OCI-LY7 (cell line): ENCODE measurements at regions not wholly inside any gene's neighbourhood (a gene's known extent, or its start where the extent isn't known, plus 50 kb on each side); places are given as distances from the start of the nearest gene placed in this dataset.
"Not testable (repeated sequence)": the region's sequence is repeated elsewhere in the genome, so short reads cannot be mapped to it uniquely, and the experiment has no call there.

Experiments used
- BruUV-seq: library from RNA; stranded (reverse); fragments of 400-500 nt; replicated peaks from 2 replicates; lab custom pipeline; 2021; lab: Mats Ljungman, UMichigan
- CTCF ChIA-PET: fragments of 300-600 bp; sonication (Branson Sonifier 250); formaldehyde crosslinking; loops from one replicate; lab custom pipeline; 2022; ENCODE audit warnings: antibody characterized with exemption; ENCODE audit not compliant: unreplicated experiment; lab: Charles Lee
- POLR2A ChIA-PET: fragments of 300-600 bp; sonication (Branson Sonifier 250); formaldehyde crosslinking; loops from one replicate; lab custom pipeline; 2022; ENCODE audit warnings: antibody characterized with exemption; lab: Charles Lee
- DNase-seq: peaks from one replicate; pipeline ENCODE4 v3.0.0-alpha.2; 2015; ENCODE audit warnings: low spot score
- H2AFZ ChIP-seq: fragments of 200-600 bp; sonication (generic), shearing (Covaris generic); 2 replicates; pipeline ENCODE4 v1.6.1; 2014; ENCODE audit warnings: mild to moderate bottlenecking, antibody characterized with exemption, low read length, moderate library complexity
- H3K27ac ChIP-seq: fragments of 200-600 bp; sonication (generic); 2 replicates; pipeline ENCODE4 v1.5.1; 2014; ENCODE audit warnings: mixed run types, low read depth, mild to moderate bottlenecking, moderate library complexity, low read length, inconsistent platforms; ENCODE audit not compliant: poor library complexity, severe bottlenecking
- H3K36me3 ChIP-seq: fragments of 200-600 bp; sonication (generic); 2 replicates; pipeline ENCODE4 v1.6.1; 2014; ENCODE audit warnings: mild to moderate bottlenecking, antibody characterized with exemption, low read length, moderate library complexity, mixed read lengths; ENCODE audit not compliant: insufficient read depth
- H3K4me1 ChIP-seq: fragments of 200-600 bp; sonication (generic); 2 replicates; pipeline ENCODE4 v1.5.1; 2014; ENCODE audit warnings: mild to moderate bottlenecking, low read length; ENCODE audit not compliant: insufficient read depth, poor library complexity, severe bottlenecking
- H3K4me2 ChIP-seq: fragments of 200-600 bp; sonication (generic); 2 replicates; pipeline ENCODE4 v1.6.1; 2014; ENCODE audit warnings: mild to moderate bottlenecking, low read length
- H3K4me3 ChIP-seq: fragments of 200-600 bp; sonication (generic); 2 replicates; pipeline ENCODE4 v1.5.1; 2014; ENCODE audit warnings: mild to moderate bottlenecking, low read depth, low read length; ENCODE audit not compliant: poor library complexity, severe bottlenecking
- H3K79me2 ChIP-seq: fragments of 200-600 bp; sonication (generic); 2 replicates; pipeline ENCODE4 v1.6.1; 2016; ENCODE audit warnings: low read depth, mild to moderate bottlenecking, low read length, moderate library complexity, mixed read lengths; ENCODE audit not compliant: insufficient read depth
- H3K9me2 ChIP-seq: fragments of 200-600 bp; sonication (generic); 2 replicates; pipeline ENCODE4 v1.6.1; 2016; ENCODE audit warnings: mild to moderate bottlenecking, low read length, mixed read lengths; ENCODE audit not compliant: insufficient read depth
- H3K9me3 ChIP-seq: fragments of 200-600 bp; sonication (generic); 2 replicates; pipeline ENCODE4 v1.6.1; 2014; ENCODE audit warnings: mild to moderate bottlenecking, mixed run types, low read length, mixed read lengths
- H4K20me1 ChIP-seq: fragments of 200-600 bp; sonication (generic); 2 replicates; pipeline ENCODE4 v1.6.1; 2014; ENCODE audit warnings: mild to moderate bottlenecking, antibody characterized with exemption, low read length, moderate library complexity, mixed read lengths; ENCODE audit not compliant: insufficient read depth
- EZH2phosphoT487 ChIP-seq: fragments of 200-600 bp; sonication (generic); IDR thresholded peaks from 2 replicates; pipeline ENCODE4 v1.6.1; 2018; ENCODE audit warnings: low read depth, borderline replicate concordance, mild to moderate bottlenecking, mixed run types, antibody characterized with exemption, low read length, moderate library complexity, mixed read lengths
- intact Hi-C: fragments of 100-400 bp; cut with micrococcal nuclease; formaldehyde crosslinking; loops from one replicate; pipeline ENCODE4 v1.10.0; 2022; ENCODE audit not compliant: unreplicated experiment
- TF ChIP-seq, protein P1 (sequence below): fragments of 200-600 bp; sonication (generic); conservative IDR thresholded peaks from 2 replicates; pipeline ENCODE4 v1.5.1; 2014; ENCODE audit warnings: mild to moderate bottlenecking, antibody characterized with exemption, low read length, moderate library complexity, mixed read lengths

DNA sequence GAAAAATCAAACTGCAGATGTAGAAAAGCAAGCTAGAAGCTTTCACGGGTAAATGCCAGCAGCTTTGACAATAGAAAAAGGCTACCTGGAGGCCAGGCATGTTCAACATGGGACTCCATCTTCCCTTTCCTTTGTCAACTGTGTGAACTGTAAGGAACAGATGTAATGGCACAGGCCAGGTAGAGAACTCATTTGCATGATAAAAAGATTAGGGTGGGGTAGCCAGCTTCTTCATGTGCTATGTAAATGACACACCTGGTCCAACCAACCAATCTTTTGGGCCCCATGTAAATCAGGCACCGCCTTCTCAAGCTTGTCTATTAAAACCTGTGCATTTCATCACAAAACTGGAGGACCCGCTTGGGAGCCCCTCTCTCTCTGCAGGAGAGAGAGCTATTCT, 686.5 kb upstream of the GOLIM4 start:
- DNase-seq = no peak

DNA sequence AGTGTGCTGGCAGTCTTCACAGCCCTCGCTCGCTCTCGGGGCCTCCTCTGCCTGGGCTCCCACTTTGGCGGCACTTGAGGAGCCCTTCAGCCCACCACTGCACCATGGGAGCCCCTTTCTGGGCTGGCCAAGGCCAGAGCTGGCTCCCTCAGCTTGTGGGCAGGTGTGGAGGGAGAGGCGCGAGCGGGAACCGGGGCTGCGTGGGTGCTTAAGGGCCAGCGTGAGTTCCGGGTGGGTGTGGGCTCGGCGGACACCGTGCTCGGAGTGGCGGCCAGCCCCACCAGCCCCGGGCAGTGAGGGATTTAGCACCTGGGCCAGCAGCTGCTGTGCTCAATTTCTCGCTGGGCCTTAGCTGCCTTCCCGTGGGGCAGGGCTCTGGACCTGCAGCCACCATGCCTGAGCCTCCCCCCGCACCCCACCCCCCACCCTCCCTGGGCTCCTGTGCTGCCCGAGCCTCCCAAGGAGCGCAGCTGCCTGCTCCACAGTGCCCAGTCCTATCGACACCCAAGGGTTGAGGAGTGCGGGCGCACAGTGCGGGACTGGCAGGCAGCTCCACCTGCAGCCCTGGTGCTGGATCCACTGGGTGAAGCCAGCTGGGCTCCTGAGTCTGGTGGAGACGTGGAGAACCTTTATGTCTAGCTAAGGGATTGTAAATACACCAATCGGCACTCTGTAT, 684.4 kb upstream of the GOLIM4 start:
- H3K36me3 ChIP-seq = not testable (repeated sequence)

More for the DNA sequence above, 686.5 kb upstream of the GOLIM4 start:
- CTCF ChIA-PET = no interaction called here
- H3K4me2 ChIP-seq = no peak overlapping the region
- no peaks in the 10 kb centered on the region for H3K79me2 ChIP-seq
- POLR2A ChIA-PET = no interaction called here
- H3K27ac ChIP-seq = no peak overlapping the region
- H3K9me3 ChIP-seq = no peaks in the 10 kb centered on the region
- H4K20me1 ChIP-seq = no peaks in the 10 kb centered on the region
- H3K4me3 ChIP-seq = no peak overlapping the region
- H3K9me2 ChIP-seq = no peaks in the 10 kb centered on the region
- H3K36me3 ChIP-seq = no peaks in the 10 kb centered on the region
- H3K4me1 ChIP-seq = no peaks in the 10 kb centered on the region
- TF ChIP-seq, protein P1, sequence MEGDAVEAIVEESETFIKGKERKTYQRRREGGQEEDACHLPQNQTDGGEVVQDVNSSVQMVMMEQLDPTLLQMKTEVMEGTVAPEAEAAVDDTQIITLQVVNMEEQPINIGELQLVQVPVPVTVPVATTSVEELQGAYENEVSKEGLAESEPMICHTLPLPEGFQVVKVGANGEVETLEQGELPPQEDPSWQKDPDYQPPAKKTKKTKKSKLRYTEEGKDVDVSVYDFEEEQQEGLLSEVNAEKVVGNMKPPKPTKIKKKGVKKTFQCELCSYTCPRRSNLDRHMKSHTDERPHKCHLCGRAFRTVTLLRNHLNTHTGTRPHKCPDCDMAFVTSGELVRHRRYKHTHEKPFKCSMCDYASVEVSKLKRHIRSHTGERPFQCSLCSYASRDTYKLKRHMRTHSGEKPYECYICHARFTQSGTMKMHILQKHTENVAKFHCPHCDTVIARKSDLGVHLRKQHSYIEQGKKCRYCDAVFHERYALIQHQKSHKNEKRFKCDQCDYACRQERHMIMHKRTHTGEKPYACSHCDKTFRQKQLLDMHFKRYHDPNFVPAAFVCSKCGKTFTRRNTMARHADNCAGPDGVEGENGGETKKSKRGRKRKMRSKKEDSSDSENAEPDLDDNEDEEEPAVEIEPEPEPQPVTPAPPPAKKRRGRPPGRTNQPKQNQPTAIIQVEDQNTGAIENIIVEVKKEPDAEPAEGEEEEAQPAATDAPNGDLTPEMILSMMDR = no peak
- TF ChIP-seq EZH2phosphoT487 = no peak
- no TSS peak for BruUV-seq
- intact Hi-C loops = no loop called here
- H2AFZ ChIP-seq = no peak overlapping the region

DNA sequence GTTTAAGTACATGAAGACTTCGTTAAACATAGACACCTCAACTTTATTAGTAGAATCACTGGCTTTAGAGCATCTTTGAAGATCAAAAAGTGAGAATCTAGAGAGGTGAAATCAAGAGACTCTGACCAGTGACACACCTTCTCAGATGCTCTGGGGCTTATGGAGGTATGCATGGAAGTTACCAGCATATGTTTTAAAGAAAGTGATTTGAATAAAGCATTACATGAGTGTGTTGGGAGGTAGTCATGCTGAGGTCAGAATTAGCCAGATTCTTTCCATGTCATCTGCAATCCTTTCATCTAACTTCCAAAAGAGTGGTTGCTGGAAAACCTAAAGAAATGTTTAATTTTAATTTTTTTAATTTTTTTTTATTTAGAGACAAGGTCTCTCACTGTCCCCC, 658.0 kb upstream of the GOLIM4 start:
- Histone ChIP-seq H3K27ac (no peak overlapping the region), H3K36me3 (no peaks in the 10 kb centered on the region), H4K20me1 (no peaks in the 10 kb centered on the region), H3K9me3 (no peaks in the 10 kb centered on the region), H3K4me3 (no peak overlapping the region), H2AFZ (no peak overlapping the region), H3K4me1 (no peaks in the 10 kb centered on the region), H3K79me2 (no peaks in the 10 kb centered on the region), H3K4me2 (no peak overlapping the region), H3K9me2 (no peaks in the 10 kb centered on the region)
- BruUV-seq = no TSS peak
- no peak for DNase-seq
- ChIA-PET CTCF (no interaction called here), POLR2A (no interaction called here)
- no peak for TF ChIP-seq EZH2phosphoT487
- TF ChIP-seq, protein P1 = no peak
- intact Hi-C loops = no loop called here

More for the DNA sequence above, 684.4 kb upstream of the GOLIM4 start:
- H3K4me3 ChIP-seq, BruUV-seq, H3K9me2 ChIP-seq, intact Hi-C loops, POLR2A ChIA-PET, H3K79me2 ChIP-seq, H3K4me1 ChIP-seq, CTCF ChIA-PET, H2AFZ ChIP-seq, H3K27ac ChIP-seq, DNase-seq, H4K20me1 ChIP-seq, H3K9me3 ChIP-seq, H3K4me2 ChIP-seq: not testable (repeated sequence)
